Colonic mucosa (tissue), 4 donors: ENCODE measurements at regions not wholly inside any gene's neighbourhood (a gene's known extent, or its start where the extent isn't known, plus 50 kb on each side); places are given as distances from the start of the nearest gene placed in this dataset.

Source experiments
- DNase-seq: peaks from one replicate; pipeline ENCODE4 v3.0.0-alpha.2; 2020
- H3K27ac ChIP-seq: fragments of 200-600 bp; one replicate; pipeline ENCODE4 v1.8.0; 2021
- H3K27me3 ChIP-seq: fragments of 200-600 bp; one replicate; pipeline ENCODE4 v1.8.0; 2021
- H3K36me3 ChIP-seq: fragments of 200-600 bp; one replicate; pipeline ENCODE4 v1.8.0; 2021
- H3K4me1 ChIP-seq: fragments of 200-600 bp; one replicate; pipeline ENCODE4 v1.8.0; 2021; ENCODE audit warnings: mild to moderate bottlenecking
- H3K4me3 ChIP-seq: fragments of 200-600 bp; one replicate; pipeline ENCODE4 v1.8.0; 2021
- H3K9ac ChIP-seq, 2 donors: one replicate each; pipeline ENCODE4 v1.7.0; 2013; ENCODE audit warnings: control low read depth in 2 of 2, low read depth in 2 of 2, low read length in 2 of 2
- H3K9me3 ChIP-seq: fragments of 200-600 bp; one replicate; pipeline ENCODE4 v1.8.0; 2021
- intact Hi-C: fragments of 100-400 bp; cut with DNase I; formaldehyde crosslinking; loops from one replicate; pipeline ENCODE4 v1.14.1; 2022
- TF ChIP-seq, protein P1 (sequence below): fragments of 200-600 bp; IDR thresholded peaks from one replicate; pipeline ENCODE4 v1.8.0; 2022; ENCODE audit warnings: antibody characterized with exemption, mild to moderate bottlenecking
- donor health status: healthy.
- donor health status: DM: no; HTN: no; CAD: no.
- donor health status: DM: no; HTN: no; CAD: no.

GRCh38 chr3:89577637-89578530 lies 470.5 kb downstream of the EPHA3 start:
- Histone ChIP-seq H3K27me3 (no peaks in the 10 kb centered on the region), H3K36me3 (no peaks in the 10 kb centered on the region), H3K27ac (no peak overlapping the region), H3K9ac (no peak overlapping the region), H3K4me3 (no peak overlapping the region), H3K9me3 (no peaks in the 10 kb centered on the region), H3K4me1 (no peaks in the 10 kb centered on the region)
- TF ChIP-seq, protein P1, sequence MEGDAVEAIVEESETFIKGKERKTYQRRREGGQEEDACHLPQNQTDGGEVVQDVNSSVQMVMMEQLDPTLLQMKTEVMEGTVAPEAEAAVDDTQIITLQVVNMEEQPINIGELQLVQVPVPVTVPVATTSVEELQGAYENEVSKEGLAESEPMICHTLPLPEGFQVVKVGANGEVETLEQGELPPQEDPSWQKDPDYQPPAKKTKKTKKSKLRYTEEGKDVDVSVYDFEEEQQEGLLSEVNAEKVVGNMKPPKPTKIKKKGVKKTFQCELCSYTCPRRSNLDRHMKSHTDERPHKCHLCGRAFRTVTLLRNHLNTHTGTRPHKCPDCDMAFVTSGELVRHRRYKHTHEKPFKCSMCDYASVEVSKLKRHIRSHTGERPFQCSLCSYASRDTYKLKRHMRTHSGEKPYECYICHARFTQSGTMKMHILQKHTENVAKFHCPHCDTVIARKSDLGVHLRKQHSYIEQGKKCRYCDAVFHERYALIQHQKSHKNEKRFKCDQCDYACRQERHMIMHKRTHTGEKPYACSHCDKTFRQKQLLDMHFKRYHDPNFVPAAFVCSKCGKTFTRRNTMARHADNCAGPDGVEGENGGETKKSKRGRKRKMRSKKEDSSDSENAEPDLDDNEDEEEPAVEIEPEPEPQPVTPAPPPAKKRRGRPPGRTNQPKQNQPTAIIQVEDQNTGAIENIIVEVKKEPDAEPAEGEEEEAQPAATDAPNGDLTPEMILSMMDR, result no peak
- intact Hi-C loops, result no loop called here
- DNase-seq, result no peak

DNA sequence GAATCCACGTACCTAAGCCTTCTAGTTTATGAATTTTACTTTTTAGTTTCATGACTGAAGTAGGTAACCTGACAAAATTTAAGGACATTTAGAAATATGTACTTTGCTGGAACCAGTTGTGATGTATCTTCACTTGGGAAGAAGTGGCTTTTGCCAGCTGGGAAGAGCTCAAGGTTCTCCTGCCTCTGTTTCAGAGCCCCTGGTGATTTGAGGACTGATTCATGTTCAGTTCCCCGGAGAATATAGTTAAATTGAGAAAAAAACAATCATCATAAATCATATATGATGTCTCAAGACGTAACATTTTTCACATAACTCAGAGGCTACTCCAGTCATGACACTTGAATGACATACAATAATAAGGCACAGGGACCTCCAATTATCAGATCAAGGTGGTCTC lies 473.4 kb downstream of the EPHA3 start:
- H3K4me1 ChIP-seq, result no peaks in the 10 kb centered on the region
- TF ChIP-seq, protein P1, result no peak
- intact Hi-C loops, result no loop called here
- no peak overlapping the region for H3K27ac ChIP-seq
- no peak overlapping the region for H3K4me3 ChIP-seq
- no peak overlapping the region for H3K9ac ChIP-seq
- H3K27me3 ChIP-seq, result no peaks in the 10 kb centered on the region
- DNase-seq, result no peak
- H3K9me3 ChIP-seq, result no peaks in the 10 kb centered on the region
- H3K36me3 ChIP-seq, result no peaks in the 10 kb centered on the region

- TF ChIP-seq, protein P1, result no peak
- Histone ChIP-seq H3K9me3 (no peaks in the 10 kb centered on the region), H3K36me3 (no peaks in the 10 kb centered on the region), H3K27ac (no peak overlapping the region), H3K4me1 (no peaks in the 10 kb centered on the region), H3K9ac (no peak overlapping the region), H3K4me3 (no peak overlapping the region), H3K27me3 (no peaks in the 10 kb centered on the region)
- intact Hi-C loops, result no loop called here
- DNase-seq, result no peak
Measured at GRCh38 chr3:89584398-89584797, 477.0 kb downstream of the EPHA3 start.

DNA sequence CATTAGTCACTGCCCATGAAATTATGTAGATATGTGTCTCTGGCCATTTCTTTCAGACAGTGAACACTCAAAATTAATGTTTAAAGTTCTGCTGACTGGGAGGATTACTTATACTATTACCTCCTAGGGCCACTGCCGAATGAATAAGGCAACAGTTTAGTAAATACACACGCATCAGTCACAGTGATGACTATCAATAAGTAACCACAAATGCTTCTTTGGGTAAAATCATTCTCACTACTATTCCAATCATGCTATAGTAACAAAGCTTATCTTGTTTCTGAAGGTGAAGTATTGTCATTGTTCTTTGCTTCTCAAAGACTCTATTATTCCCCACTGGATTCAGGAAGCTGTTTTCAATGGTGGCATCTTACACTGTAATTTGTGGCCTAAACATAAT lies 478.8 kb downstream of the EPHA3 start:
- TF ChIP-seq, protein P1, result no peak
- no peaks in the 10 kb centered on the region for H3K4me1 ChIP-seq
- H3K27me3 ChIP-seq, result no peaks in the 10 kb centered on the region
- no peak for DNase-seq
- no peak overlapping the region for H3K9ac ChIP-seq
- no peaks in the 10 kb centered on the region for H3K36me3 ChIP-seq
- H3K27ac ChIP-seq, result no peak overlapping the region
- intact Hi-C loops, result no loop called here
- no peak overlapping the region for H3K4me3 ChIP-seq
- H3K9me3 ChIP-seq, result no peaks in the 10 kb centered on the region

- no peak for DNase-seq
- Histone ChIP-seq H3K27ac (no peak overlapping the region), H3K9ac (no peak overlapping the region), H3K27me3 (no peaks in the 10 kb centered on the region), H3K9me3 (no peaks in the 10 kb centered on the region), H3K36me3 (no peaks in the 10 kb centered on the region), H3K4me1 (no peaks in the 10 kb centered on the region), H3K4me3 (no peak overlapping the region)
- intact Hi-C loops, result no loop called here
- TF ChIP-seq, protein P1, result no peak
Measured at GRCh38 chr3:89586676-89587075, 479.3 kb downstream of the EPHA3 start.
